B cell (primary cell): ENCODE measurements at regions not wholly inside any gene's neighbourhood (a gene's known extent, or its start where the extent isn't known, plus 50 kb on each side); places are given as distances from the start of the nearest gene placed in this dataset.

Experiments
- ATAC-seq: fragments of 200-7000 bp; cut with Tn5 transposase; one replicate; pipeline ENCODE4 v1.10.0; 2021; ENCODE audit warnings: low read depth, mild to moderate bottlenecking, moderate number of reproducible peaks, moderate library complexity
- CTCF ChIA-PET: fragments of 350-600 bp; sonication (Branson Sonifier 250); formaldehyde crosslinking; loops from one replicate; lab custom pipeline; 2021; ENCODE audit warnings: antibody characterized with exemption, inconsistent platforms; lab: Charles Lee
- POLR2A ChIA-PET: fragments of 350-600 bp; sonication (Branson Sonifier 250); formaldehyde crosslinking; loops from one replicate; lab custom pipeline; 2021; ENCODE audit warnings: antibody characterized with exemption; lab: Charles Lee
- DNase-seq: peaks from one replicate; pipeline ENCODE4 v3.0.0; 2013
- H2AFZ ChIP-seq: 2 replicates; pipeline ENCODE4 v1.6.1; 2012; ENCODE audit warnings: mild to moderate bottlenecking, low read depth, low read length; ENCODE audit not compliant: insufficient read depth, poor library complexity, severe bottlenecking
- H3K27ac ChIP-seq, 2 donors: 1 replicate in 1 of 2; 2 replicates in 1 of 2; pipeline ENCODE4 v1.5.1; 2012 to 2013; ENCODE audit warnings: low read length in 2 of 2, mild to moderate bottlenecking in 2 of 2, moderate library complexity in 1 of 2
- H3K27me3 ChIP-seq, 4 experiments: fragments of 200-600 bp in 1 of 4; sonication (generic) in 1 of 4; replicated peaks in 1 of 4; 1 replicate in 2 of 4; 2 replicates in 2 of 4; pipeline versions ENCODE4 v1.6.1 to v1.7.0; 2013 to 2016; ENCODE audit warnings: low read length in 3 of 4, mild to moderate bottlenecking in 2 of 4, mixed read lengths in 1 of 4, moderate library complexity in 1 of 4; ENCODE audit not compliant: insufficient read depth in 4 of 4, control insufficient read depth in 3 of 4; ENCODE audit errors: control extremely low read depth in 1 of 4
- H3K36me3 ChIP-seq, 2 experiments: replicated peaks in 1 of 2; 1 replicate in 1 of 2; 2 replicates in 1 of 2; pipeline versions ENCODE4 v1.6.1 to v1.7.1; 2013; ENCODE audit warnings: low read length in 1 of 2; ENCODE audit not compliant: insufficient read depth in 2 of 2, control insufficient read depth in 1 of 2; ENCODE audit errors: control extremely low read depth in 1 of 2, extremely low read depth in 1 of 2
- H3K4me1 ChIP-seq, 2 donors: fragments of 200-600 bp in 1 of 2; sonication (generic) in 1 of 2; 1 replicate in 1 of 2; 2 replicates in 1 of 2; pipeline versions ENCODE4 v1.5.1 to v1.6.1; 2013 to 2017; ENCODE audit warnings: low read length in 2 of 2; ENCODE audit not compliant: control insufficient read depth in 2 of 2, insufficient read depth in 2 of 2
- H3K4me2 ChIP-seq: replicated peaks from 2 replicates; pipeline ENCODE3; 2012; ENCODE audit warnings: mild to moderate bottlenecking, low read depth, low read length; ENCODE audit not compliant: poor library complexity, severe bottlenecking
- H3K4me3 ChIP-seq, 5 experiments: fragments of 200-600 bp in 1 of 5; sonication (generic) in 1 of 5; 1 replicate in 3 of 5; 2 replicates in 2 of 5; pipeline versions ENCODE4 v1.5.1 to v1.7.0; 2011 to 2016; ENCODE audit warnings: low read length in 4 of 5, mild to moderate bottlenecking in 4 of 5, low read depth in 2 of 5, control low read depth in 1 of 5, moderate library complexity in 1 of 5; ENCODE audit not compliant: insufficient read depth in 1 of 5; ENCODE audit errors: control extremely low read depth in 1 of 5, extremely low read depth in 1 of 5
- H3K79me2 ChIP-seq: fragments of 200-600 bp; sonication (generic); one replicate; pipeline ENCODE4 v1.6.0; 2016; ENCODE audit warnings: low read length; ENCODE audit not compliant: control insufficient read depth, insufficient read depth
- H3K9ac ChIP-seq: fragments of 200-600 bp; sonication (generic); 2 replicates; pipeline ENCODE4 v1.6.1; 2017; ENCODE audit warnings: mild to moderate bottlenecking, low read length, moderate library complexity
- H3K9me3 ChIP-seq, 3 donors: one replicate each; pipeline versions ENCODE4 v1.6.1 to v1.7.1; 2013; ENCODE audit warnings: low read length in 2 of 3; ENCODE audit not compliant: control insufficient read depth in 2 of 3, insufficient read depth in 1 of 3; ENCODE audit errors: control extremely low read depth in 1 of 3
- H4K20me1 ChIP-seq: 2 replicates; pipeline ENCODE4 v1.6.0; 2012; ENCODE audit warnings: mild to moderate bottlenecking, low read length; ENCODE audit not compliant: insufficient read depth, control insufficient read depth, poor library complexity, severe bottlenecking
- H3K27ac Mint-ChIP-seq: one replicate; pipeline ENCODE4 v1.8.0; 2021; ENCODE audit warnings: mixed read lengths
- H3K27me3 Mint-ChIP-seq: one replicate; pipeline ENCODE4 v1.8.0; 2021; ENCODE audit warnings: mixed read lengths
- H3K4me1 Mint-ChIP-seq: one replicate; pipeline ENCODE4 v1.8.0; 2021; ENCODE audit warnings: mixed read lengths
- H3K4me3 Mint-ChIP-seq: one replicate; pipeline ENCODE4 v1.8.0; 2021; ENCODE audit warnings: mixed read lengths
- H3K9me3 Mint-ChIP-seq: one replicate; pipeline ENCODE4 v1.8.0; 2022; ENCODE audit warnings: mixed read lengths; ENCODE audit not compliant: insufficient read depth
- EZH2 ChIP-seq: IDR thresholded peaks from 2 replicates; pipeline ENCODE4 v1.6.1; 2012; ENCODE audit warnings: borderline replicate concordance, low read depth, mild to moderate bottlenecking, moderate library complexity, low read length; ENCODE audit not compliant: insufficient read depth, poor library complexity, severe bottlenecking
- WGBS: methylation state at CpG from one replicate; pipeline ENCODE4 v1.1.5; 2013; ENCODE audit warnings: missing lambda C conversion rate; ENCODE audit not compliant: insufficient coverage; 5-methylcytosine and 5-hydroxymethylcytosine counted together
- intact Hi-C: fragments of 100-400 bp; cut with micrococcal nuclease; formaldehyde crosslinking; loops from one replicate; pipeline ENCODE4 v1.10.0; 2022
- TF ChIP-seq, protein P1 (sequence below): fragments of 200-600 bp; IDR thresholded peaks from one replicate; pipeline ENCODE4 v1.8.0; 2022; ENCODE audit warnings: antibody characterized with exemption, mild to moderate bottlenecking

DNA sequence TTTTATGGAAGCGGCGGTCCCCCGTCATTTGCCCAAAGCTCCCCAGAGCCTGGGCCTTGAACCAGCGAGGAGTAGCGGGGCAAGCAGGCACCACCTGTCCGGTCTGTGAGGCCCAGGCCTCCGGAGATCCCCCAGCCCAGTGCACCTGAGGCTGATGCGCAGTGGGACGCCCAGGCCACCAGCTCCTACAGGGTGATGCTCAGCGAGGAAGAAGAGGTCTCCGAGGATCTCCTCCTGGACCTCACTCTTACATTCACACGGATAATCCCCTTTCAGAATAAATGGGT lies 220.2 kb downstream of the NDUFA10 start:
- H3K4me1 Mint-ChIP-seq: no peaks in the 10 kb centered on the region
- Histone ChIP-seq H3K4me2 (no peak overlapping the region), H3K9ac (no peak overlapping the region), H3K27me3 (no peaks in the 10 kb centered on the region), H3K4me3 (no peak overlapping the region), H3K36me3 (no peaks in the 10 kb centered on the region), H3K27ac (no peak overlapping the region), H3K4me1 (no peaks in the 10 kb centered on the region), H3K79me2 (no peaks in the 10 kb centered on the region), H3K9me3 (peaks cover 0 to 10% (median 0%) of the 10 kb centered on the region in 3 donors), H2AFZ (no peak overlapping the region), H4K20me1 (no peaks in the 10 kb centered on the region)
- H3K27ac Mint-ChIP-seq: no peak overlapping the region
- H3K4me3 Mint-ChIP-seq: no peak overlapping the region
- H3K27me3 Mint-ChIP-seq: peaks cover 5% of the 10 kb centered on the region
- ATAC-seq: no peak
- no peaks in the 10 kb centered on the region for H3K9me3 Mint-ChIP-seq
- POLR2A ChIA-PET: no interaction called here
- TF ChIP-seq, protein P1, sequence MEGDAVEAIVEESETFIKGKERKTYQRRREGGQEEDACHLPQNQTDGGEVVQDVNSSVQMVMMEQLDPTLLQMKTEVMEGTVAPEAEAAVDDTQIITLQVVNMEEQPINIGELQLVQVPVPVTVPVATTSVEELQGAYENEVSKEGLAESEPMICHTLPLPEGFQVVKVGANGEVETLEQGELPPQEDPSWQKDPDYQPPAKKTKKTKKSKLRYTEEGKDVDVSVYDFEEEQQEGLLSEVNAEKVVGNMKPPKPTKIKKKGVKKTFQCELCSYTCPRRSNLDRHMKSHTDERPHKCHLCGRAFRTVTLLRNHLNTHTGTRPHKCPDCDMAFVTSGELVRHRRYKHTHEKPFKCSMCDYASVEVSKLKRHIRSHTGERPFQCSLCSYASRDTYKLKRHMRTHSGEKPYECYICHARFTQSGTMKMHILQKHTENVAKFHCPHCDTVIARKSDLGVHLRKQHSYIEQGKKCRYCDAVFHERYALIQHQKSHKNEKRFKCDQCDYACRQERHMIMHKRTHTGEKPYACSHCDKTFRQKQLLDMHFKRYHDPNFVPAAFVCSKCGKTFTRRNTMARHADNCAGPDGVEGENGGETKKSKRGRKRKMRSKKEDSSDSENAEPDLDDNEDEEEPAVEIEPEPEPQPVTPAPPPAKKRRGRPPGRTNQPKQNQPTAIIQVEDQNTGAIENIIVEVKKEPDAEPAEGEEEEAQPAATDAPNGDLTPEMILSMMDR: no peak
- no peak for DNase-seq
- CTCF ChIA-PET: no interaction called here
- intact Hi-C loops: no loop called here
- 96% methylated on average over 10 of the region's 12 CpGs for WGBS

DNA sequence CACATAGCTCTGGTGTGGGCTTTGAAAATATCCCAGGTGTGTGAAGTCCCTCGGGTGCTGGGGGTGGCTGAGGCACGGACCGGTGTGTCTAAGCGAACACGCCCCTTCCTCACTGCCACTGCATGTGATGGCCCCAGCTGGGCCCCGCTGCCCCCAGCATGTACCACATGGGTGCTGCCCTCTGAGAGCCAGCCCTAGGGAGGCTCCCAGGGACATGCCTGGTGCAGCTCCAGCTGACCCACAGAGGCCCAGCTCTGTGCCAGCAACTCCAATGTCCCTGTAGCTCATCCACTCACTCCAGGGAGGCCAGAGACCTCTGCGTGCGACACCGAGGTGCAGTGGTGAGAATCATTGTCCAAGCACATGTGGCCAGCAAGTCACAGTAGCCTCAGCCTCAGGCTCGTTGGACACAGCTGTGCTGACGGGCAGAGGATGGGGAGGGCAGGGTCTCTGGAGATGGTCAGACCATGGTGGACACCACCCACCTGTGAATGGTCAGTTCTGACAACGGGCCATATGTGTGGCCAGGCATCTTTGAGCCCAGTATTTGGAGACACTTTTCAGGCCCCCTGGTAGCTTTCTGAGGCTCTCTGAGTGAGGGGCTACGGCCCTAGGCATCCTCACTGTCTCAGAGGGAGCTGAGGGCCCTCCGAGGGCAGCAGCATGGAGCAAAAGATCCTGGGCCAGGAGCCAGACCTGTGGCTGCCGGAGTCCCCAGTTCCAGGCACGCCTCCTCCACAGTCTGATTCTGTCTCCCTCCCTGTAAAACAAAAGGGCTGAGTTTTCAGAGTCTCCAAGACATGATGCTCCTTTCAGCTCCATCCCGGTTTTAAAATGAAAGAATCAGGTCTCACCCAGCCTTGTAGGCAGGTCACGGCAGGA lies 220.7 kb downstream of the NDUFA10 start:
- Mint-ChIP-seq H3K4me3 (no peak overlapping the region), H3K9me3 (no peaks in the 10 kb centered on the region), H3K27me3 (peaks cover 5% of the 10 kb centered on the region), H3K27ac (no peak overlapping the region), H3K4me1 (no peaks in the 10 kb centered on the region)
- DNase-seq (no peak), ATAC-seq (no peak)
- no peaks in the 10 kb centered on the region for H3K36me3 ChIP-seq
- H3K4me2 ChIP-seq: no peak overlapping the region
- ChIA-PET POLR2A (no interaction called here), CTCF (no interaction called here)
- 84% methylated on average over 18 of the region's 18 CpGs for WGBS
- no peak overlapping the region for H3K27ac ChIP-seq
- intact Hi-C loops: no loop called here
- no peaks in the 10 kb centered on the region for H4K20me1 ChIP-seq
- H3K9me3 ChIP-seq: peaks cover 0 to 10% (median 0%) of the 10 kb centered on the region in 3 donors
- no peak for TF ChIP-seq EZH2
- TF ChIP-seq, protein P1: no peak
- no peaks in the 10 kb centered on the region for H3K79me2 ChIP-seq
- H2AFZ ChIP-seq: no peak overlapping the region
- H3K4me3 ChIP-seq: no peak overlapping the region
- no peak overlapping the region for H3K9ac ChIP-seq
- no peaks in the 10 kb centered on the region for H3K4me1 ChIP-seq
- H3K27me3 ChIP-seq: no peaks in the 10 kb centered on the region
